ENCODE measurements at regions not wholly inside any gene's neighbourhood (a gene's known extent, or its start where the extent isn't known, plus 50 kb on each side); places are given as distances from the start of the nearest gene placed in this dataset.

DNA sequence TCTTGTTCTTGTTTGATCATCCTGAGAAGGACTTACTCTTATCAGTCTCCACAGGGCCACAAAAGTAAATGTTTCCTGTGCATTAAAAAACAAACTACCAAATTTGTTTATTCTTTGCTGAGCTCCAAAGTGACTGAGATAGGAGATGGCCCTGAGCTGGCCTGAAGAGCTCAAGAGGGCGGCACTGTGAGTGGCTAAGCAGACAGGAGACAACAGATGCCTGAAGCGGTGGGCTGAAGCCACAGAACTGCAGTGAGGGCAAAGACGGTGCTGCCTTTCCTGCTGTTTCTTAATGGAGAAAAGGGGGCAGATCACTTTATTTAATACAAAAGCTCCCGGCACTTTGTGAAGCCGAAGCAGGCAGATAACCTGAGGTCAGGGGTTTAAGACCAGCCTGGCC is 379.6 kb downstream of the ARL4A start:
- H3K27me3 Mint-ChIP-seq, result peaks cover 0 to 5% of the 10 kb centered on the region in 2 donors
- H3K9me3 Mint-ChIP-seq, result no peaks in the 10 kb centered on the region
- no peaks in the 10 kb centered on the region for H3K4me1 Mint-ChIP-seq (ENCODE audit: low read depth in 2 of 2)
- ATAC-seq (replicated peaks) (no peak), DNase-seq (no peak)
- H3K4me3 Mint-ChIP-seq, result no peak overlapping the region
- H3K36me3 Mint-ChIP-seq (ENCODE audit: insufficient read depth), result peaks cover 4% of the 10 kb centered on the region
- H3K27ac Mint-ChIP-seq, result no peak overlapping the region

DNA sequence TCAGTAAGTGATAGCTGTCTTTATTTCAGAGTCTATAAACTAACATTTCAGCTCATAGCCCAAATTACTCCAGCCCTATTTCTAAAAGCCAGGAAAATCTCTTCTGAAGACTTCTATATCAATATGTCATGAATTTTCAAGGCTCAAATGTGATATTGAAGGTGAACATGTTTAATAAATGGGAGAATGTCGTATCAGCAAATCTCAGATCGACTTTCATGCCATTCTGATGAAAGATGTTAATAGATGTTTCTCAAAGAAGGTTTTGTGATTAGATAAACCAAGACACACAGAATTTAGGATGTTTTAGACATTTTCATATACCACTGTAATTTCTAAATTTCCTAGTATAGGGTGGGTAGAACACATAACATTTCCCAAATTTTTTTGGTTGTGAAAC is 380.6 kb downstream of the ARL4A start:
- Mint-ChIP-seq H3K9me3 (no peaks in the 10 kb centered on the region), H3K4me3 (no peak overlapping the region), H3K27ac (no peak overlapping the region), H3K36me3 (ENCODE audit: insufficient read depth) (peaks cover 4% of the 10 kb centered on the region), H3K4me1 (ENCODE audit: low read depth in 2 of 2) (no peaks in the 10 kb centered on the region), H3K27me3 (peaks cover 0 to 5% of the 10 kb centered on the region in 2 donors)
- no peak for ATAC-seq (replicated peaks)
- DNase-seq, result no peak

DNA sequence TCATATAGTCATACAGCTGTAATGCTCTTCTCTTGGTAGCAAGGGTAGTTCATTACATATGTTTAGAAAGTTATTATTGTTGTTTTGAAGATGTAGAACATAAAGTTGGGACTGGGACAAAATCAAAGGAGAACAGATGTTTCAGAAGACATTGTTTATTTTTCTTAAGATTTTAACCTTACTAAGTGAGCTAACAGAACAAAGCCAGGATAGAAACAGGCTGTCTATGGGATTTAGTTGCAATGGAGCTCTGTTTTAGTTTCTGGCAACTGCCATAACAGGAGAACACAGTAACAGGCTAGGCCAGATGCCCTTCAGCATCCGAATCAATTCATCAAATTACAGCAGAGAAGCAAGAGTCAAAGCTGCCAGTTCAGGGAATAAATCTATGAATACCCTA is 382.4 kb downstream of the ARL4A start:
- no peak overlapping the region for H3K27ac Mint-ChIP-seq
- ATAC-seq (replicated peaks) (no peak), DNase-seq (no peak)
- no peaks in the 10 kb centered on the region for H3K4me1 Mint-ChIP-seq (ENCODE audit: low read depth in 2 of 2)
- H3K36me3 Mint-ChIP-seq (ENCODE audit: insufficient read depth), result peaks cover 4% of the 10 kb centered on the region
- H3K4me3 Mint-ChIP-seq, result no peak overlapping the region
- peaks cover 0 to 5% of the 10 kb centered on the region in 2 donors for H3K27me3 Mint-ChIP-seq
- no peaks in the 10 kb centered on the region for H3K9me3 Mint-ChIP-seq

GRCh38 chr7:13072014-13072413 is 384.6 kb downstream of the ARL4A start:
- Mint-ChIP-seq H3K27ac (no peak overlapping the region), H3K27me3 (no peaks in the 10 kb centered on the region), H3K4me3 (no peak overlapping the region), H3K9me3 (no peaks in the 10 kb centered on the region), H3K4me1 (ENCODE audit: low read depth in 2 of 2) (no peaks in the 10 kb centered on the region), H3K36me3 (ENCODE audit: insufficient read depth) (no peaks in the 10 kb centered on the region)
- DNase-seq, result no peak
- ATAC-seq (replicated peaks), result no peak

DNA sequence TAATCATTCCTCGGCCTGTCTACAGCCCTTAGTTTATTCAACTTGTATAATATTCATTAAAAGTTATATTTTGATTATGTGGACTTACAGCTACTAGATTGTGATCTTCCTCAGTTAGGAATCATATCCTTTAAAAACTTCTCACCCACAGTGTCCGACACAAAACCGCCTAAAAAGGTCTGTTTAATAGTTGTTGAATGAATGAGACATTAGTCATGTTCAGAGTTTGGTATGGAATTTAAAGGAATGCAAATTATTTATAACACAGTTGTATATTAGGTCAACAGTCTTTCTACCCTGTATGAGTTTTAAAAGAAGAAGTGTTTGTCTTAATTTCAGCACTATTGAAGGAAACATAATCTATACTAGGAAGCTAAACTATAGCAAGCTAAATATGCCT is 390.0 kb downstream of the ARL4A start:
- Mint-ChIP-seq H3K27ac (no peak overlapping the region), H3K27me3 (peaks cover 0 to 6% of the 10 kb centered on the region in 2 donors), H3K9me3 (no peaks in the 10 kb centered on the region), H3K4me3 (no peak overlapping the region), H3K36me3 (ENCODE audit: insufficient read depth) (no peaks in the 10 kb centered on the region), H3K4me1 (ENCODE audit: low read depth in 2 of 2) (no peaks in the 10 kb centered on the region)
- ATAC-seq (replicated peaks), result no peak
- no peak for DNase-seq

DNA sequence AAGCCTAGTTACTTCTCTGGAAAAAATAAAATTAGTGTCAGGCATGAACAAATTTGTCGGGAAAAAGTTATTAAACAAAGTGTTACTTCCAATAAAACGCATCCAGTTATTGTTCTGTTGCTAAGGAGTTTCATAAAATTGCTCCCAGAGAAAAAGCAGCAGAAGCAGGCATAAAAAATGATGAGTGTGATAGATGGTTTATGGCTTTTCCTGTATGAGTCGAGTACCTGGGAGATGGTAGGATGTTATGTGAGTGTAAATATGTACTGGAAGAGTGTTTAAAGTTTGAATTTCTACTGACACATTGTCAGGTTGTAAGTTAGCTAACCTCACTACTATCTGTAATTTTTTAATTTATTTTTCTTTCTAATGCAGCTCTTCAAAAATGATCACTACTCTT is 390.7 kb downstream of the ARL4A start:
- H3K9me3 Mint-ChIP-seq, result no peaks in the 10 kb centered on the region
- no peak for DNase-seq
- H3K36me3 Mint-ChIP-seq (ENCODE audit: insufficient read depth), result no peaks in the 10 kb centered on the region
- H3K4me3 Mint-ChIP-seq, result no peak overlapping the region
- ATAC-seq (replicated peaks), result no peak
- H3K27ac Mint-ChIP-seq, result no peak overlapping the region
- H3K4me1 Mint-ChIP-seq (ENCODE audit: low read depth in 2 of 2), result no peaks in the 10 kb centered on the region
- peaks cover 0 to 6% of the 10 kb centered on the region in 2 donors for H3K27me3 Mint-ChIP-seq

GRCh38 chr7:13090959-13091358 is 403.5 kb downstream of the ARL4A start:
- DNase-seq (no peak), ATAC-seq (replicated peaks) (no peak)
- Mint-ChIP-seq H3K27me3 (peaks cover 0 to 16% of the 10 kb centered on the region in 2 donors), H3K9me3 (no peaks in the 10 kb centered on the region), H3K36me3 (ENCODE audit: insufficient read depth) (no peaks in the 10 kb centered on the region), H3K4me1 (ENCODE audit: low read depth in 2 of 2) (no peaks in the 10 kb centered on the region), H3K4me3 (no peak overlapping the region), H3K27ac (no peak overlapping the region)

DNA sequence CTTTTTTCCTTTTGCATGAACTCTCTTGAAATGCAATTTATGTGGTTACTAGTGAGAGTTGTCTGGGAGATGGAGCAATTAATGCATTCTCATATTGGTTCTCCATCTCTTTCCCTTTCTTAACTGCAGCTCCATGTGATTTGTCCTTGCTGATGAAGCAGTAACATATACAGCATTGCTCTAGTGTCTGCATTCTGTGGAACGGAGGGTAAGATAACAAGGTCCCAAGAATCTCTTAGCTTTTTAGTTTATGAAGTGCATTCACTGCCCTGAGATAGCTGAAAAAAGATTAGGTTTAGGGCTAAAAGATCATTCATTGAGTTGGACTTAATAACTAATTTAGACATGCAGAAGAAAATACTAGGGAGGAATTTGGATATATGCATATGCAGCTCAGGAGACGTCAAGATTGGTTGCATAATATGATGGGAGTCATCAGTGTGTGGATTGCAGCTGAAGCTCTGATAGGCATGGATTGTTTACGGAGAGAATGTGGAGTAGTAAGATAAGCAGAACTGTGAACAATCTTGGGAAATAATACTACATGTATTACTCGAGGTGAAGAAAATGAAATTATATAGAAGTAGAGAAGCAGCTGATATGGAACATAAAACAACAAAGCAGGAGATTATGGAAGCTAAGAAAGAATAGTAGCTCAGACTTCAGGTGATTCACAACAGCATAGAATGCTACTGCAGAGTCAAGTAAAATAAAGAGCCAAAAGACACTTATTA is 404.7 kb downstream of the ARL4A start:
- Mint-ChIP-seq H3K36me3 (ENCODE audit: insufficient read depth) (no peaks in the 10 kb centered on the region), H3K4me1 (ENCODE audit: low read depth in 2 of 2) (no peaks in the 10 kb centered on the region), H3K27me3 (peaks cover 0 to 16% of the 10 kb centered on the region in 2 donors), H3K27ac (no peak overlapping the region), H3K4me3 (no peak overlapping the region), H3K9me3 (no peaks in the 10 kb centered on the region)
- ATAC-seq (replicated peaks) (no peak), DNase-seq (no peak)

DNA sequence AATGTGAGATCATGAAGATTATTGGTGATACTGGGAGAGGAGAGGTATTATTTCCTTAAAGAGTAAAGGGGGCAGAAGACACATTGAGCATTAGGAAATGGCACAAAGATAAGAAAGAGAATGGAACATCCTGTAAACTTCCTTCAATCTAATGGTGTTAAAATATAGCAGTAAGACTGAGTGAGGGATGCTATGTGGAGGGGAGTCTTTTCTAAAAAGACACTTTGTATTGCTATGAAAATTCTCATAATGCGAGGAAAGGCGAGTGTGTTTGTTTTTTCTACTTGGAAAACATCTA is 405.2 kb downstream of the ARL4A start:
- Mint-ChIP-seq H3K9me3 (no peaks in the 10 kb centered on the region), H3K27ac (no peak overlapping the region), H3K27me3 (peaks cover 0 to 16% of the 10 kb centered on the region in 2 donors), H3K36me3 (ENCODE audit: insufficient read depth) (no peaks in the 10 kb centered on the region), H3K4me3 (no peak overlapping the region), H3K4me1 (ENCODE audit: low read depth in 2 of 2) (no peaks in the 10 kb centered on the region)
- DNase-seq, result no peak
- no peak for ATAC-seq (replicated peaks)

DNA sequence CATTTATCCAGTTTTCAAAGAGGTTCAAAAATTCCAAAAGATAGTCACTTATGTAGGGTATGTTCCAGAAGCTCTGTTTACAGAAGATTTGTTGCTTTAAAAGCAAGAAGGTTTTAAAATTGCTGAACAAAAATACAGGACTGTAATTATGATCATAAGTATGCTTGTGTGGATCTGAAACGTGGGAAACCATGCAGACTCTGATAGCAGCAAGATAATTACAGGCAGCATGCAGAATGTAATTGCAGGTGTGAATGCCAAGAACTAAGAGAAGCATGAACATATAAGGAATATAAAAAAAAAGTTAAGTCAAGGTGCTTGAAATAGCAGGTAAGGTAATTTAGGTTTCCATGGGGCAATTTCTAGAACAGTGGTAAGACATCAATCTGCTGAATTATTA is 405.7 kb downstream of the ARL4A start:
- no peak for ATAC-seq (replicated peaks)
- Mint-ChIP-seq H3K27ac (no peak overlapping the region), H3K36me3 (ENCODE audit: insufficient read depth) (no peaks in the 10 kb centered on the region)

GRCh38 chr7:13097499-13097898 is 410.1 kb downstream of the ARL4A start:
- Mint-ChIP-seq H3K4me1 (ENCODE audit: low read depth in 2 of 2) (no peaks in the 10 kb centered on the region), H3K27me3 (peaks cover 0 to 6% of the 10 kb centered on the region in 2 donors), H3K9me3 (no peaks in the 10 kb centered on the region), H3K27ac (no peak overlapping the region), H3K36me3 (ENCODE audit: insufficient read depth) (no peaks in the 10 kb centered on the region), H3K4me3 (no peak overlapping the region)
- DNase-seq, result no peak
- ATAC-seq (replicated peaks), result no peak

More for the DNA sequence above, 405.7 kb downstream of the ARL4A start:
- H3K4me3 Mint-ChIP-seq, result no peak overlapping the region
- no peaks in the 10 kb centered on the region for H3K4me1 Mint-ChIP-seq (ENCODE audit: low read depth in 2 of 2)
- peaks cover 0 to 16% of the 10 kb centered on the region in 2 donors for H3K27me3 Mint-ChIP-seq
- H3K9me3 Mint-ChIP-seq, result no peaks in the 10 kb centered on the region
- no peak for DNase-seq

DNA sequence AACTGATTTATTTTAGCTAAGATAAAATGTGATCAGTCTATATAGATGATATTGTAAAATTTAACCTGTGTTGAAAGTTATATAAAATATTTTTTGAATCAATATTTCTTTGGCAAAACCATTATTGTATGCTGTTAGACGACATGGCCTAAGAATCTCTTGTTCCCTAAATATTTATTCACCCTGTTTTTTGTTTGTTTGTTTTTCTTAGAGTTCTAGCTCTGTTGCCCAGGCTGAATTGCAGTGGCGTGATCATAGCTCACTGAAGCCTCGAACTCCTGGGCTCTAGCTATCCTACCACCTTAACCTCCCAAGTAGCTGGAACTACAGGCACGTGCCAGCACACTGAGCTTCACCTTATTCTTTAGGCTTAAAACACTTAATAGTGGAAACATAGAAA is 410.7 kb downstream of the ARL4A start:
- H3K36me3 Mint-ChIP-seq (ENCODE audit: insufficient read depth), result no peaks in the 10 kb centered on the region
- no peaks in the 10 kb centered on the region for H3K4me1 Mint-ChIP-seq (ENCODE audit: low read depth in 2 of 2)
- H3K27ac Mint-ChIP-seq, result no peak overlapping the region
- no peak for DNase-seq
- H3K9me3 Mint-ChIP-seq, result no peaks in the 10 kb centered on the region
- ATAC-seq (replicated peaks), result no peak
- peaks cover 0 to 6% of the 10 kb centered on the region in 2 donors for H3K27me3 Mint-ChIP-seq
- no peak overlapping the region for H3K4me3 Mint-ChIP-seq

GRCh38 chr7:13099154-13099795 is 411.8 kb downstream of the ARL4A start:
- peaks cover 0 to 6% of the 10 kb centered on the region in 2 donors for H3K27me3 Mint-ChIP-seq
- H3K4me3 Mint-ChIP-seq, result no peak overlapping the region
- DNase-seq (no peak), ATAC-seq (replicated peaks) (no peak)
- no peaks in the 10 kb centered on the region for H3K36me3 Mint-ChIP-seq (ENCODE audit: insufficient read depth)
- no peaks in the 10 kb centered on the region for H3K4me1 Mint-ChIP-seq (ENCODE audit: low read depth in 2 of 2)
- no peak overlapping the region for H3K27ac Mint-ChIP-seq
- no peaks in the 10 kb centered on the region for H3K9me3 Mint-ChIP-seq

- Mint-ChIP-seq H3K4me1 (ENCODE audit: low read depth in 2 of 2) (no peaks in the 10 kb centered on the region), H3K27ac (no peak overlapping the region), H3K27me3 (no peaks in the 10 kb centered on the region), H3K9me3 (no peaks in the 10 kb centered on the region), H3K36me3 (ENCODE audit: insufficient read depth) (peaks cover 3% of the 10 kb centered on the region), H3K4me3 (no peak overlapping the region)
- ATAC-seq (replicated peaks) (no peak), DNase-seq (no peak)
These were observed 416.7 kb downstream of the ARL4A start for GRCh38 chr7:13104128-13104527.

All from effector memory CD8-positive, alpha-beta T cell (primary cell).